CD4-positive, alpha-beta T cell (primary cell): ENCODE measurements at regions not wholly inside any gene's neighbourhood (a gene's known extent, or its start where the extent isn't known, plus 50 kb on each side); places are given as distances from the start of the nearest gene placed in this dataset.

Source experiments
- ATAC-seq: fragments of 200-7000 bp; cut with Tn5 transposase; one replicate; pipeline ENCODE4 v1.10.0; 2022; ENCODE audit warnings: mild to moderate bottlenecking; ENCODE audit not compliant: poor library complexity
- CTCF ChIA-PET: fragments of 350-600 bp; sonication (Branson Sonifier 250); formaldehyde crosslinking; loops from one replicate; lab custom pipeline; 2021; ENCODE audit warnings: antibody characterized with exemption, inconsistent platforms; lab: Charles Lee
- POLR2A ChIA-PET: fragments of 350-600 bp; sonication (Branson Sonifier 250); formaldehyde crosslinking; loops from one replicate; lab custom pipeline; 2021; ENCODE audit warnings: antibody characterized with exemption, inconsistent platforms; lab: Charles Lee
- DNase-seq, 14 experiments: peaks; one replicate each; pipeline ENCODE4 v3.0.0-alpha.2; 2013 to 2020; ENCODE audit warnings: mixed read lengths in 2 of 14
- H3K27ac ChIP-seq, 2 donors: one replicate each; pipeline versions ENCODE4 v1.5.1 to v1.7.0; 2013; ENCODE audit warnings: low read length in 2 of 2, low read depth in 1 of 2, mild to moderate bottlenecking in 1 of 2
- H3K27me3 ChIP-seq, 2 experiments: 1 replicate in 1 of 2; 2 replicates in 1 of 2; pipeline versions ENCODE4 v1.6.1 to v1.7.0; 2013; ENCODE audit warnings: low read length in 2 of 2, control low read depth in 1 of 2, mild to moderate bottlenecking in 1 of 2, moderate library complexity in 1 of 2; ENCODE audit not compliant: insufficient read depth in 2 of 2, control insufficient read depth in 1 of 2
- H3K36me3 ChIP-seq: one replicate; pipeline ENCODE4 v1.6.1; 2013; ENCODE audit warnings: low read length, control low read depth; ENCODE audit not compliant: insufficient read depth
- H3K4me1 ChIP-seq: one replicate; pipeline ENCODE4 v1.6.1; 2013; ENCODE audit warnings: low read length, control low read depth; ENCODE audit not compliant: insufficient read depth
- H3K4me3 ChIP-seq: one replicate; pipeline ENCODE4 v1.5.1; 2013; ENCODE audit warnings: mild to moderate bottlenecking, low read length, moderate library complexity
- H3K9me3 ChIP-seq, 2 experiments: 1 replicate in 1 of 2; 2 replicates in 1 of 2; pipeline versions ENCODE4 v1.6.1 to v1.7.0; 2013; ENCODE audit warnings: low read length in 2 of 2, mild to moderate bottlenecking in 2 of 2, control low read depth in 1 of 2, moderate library complexity in 1 of 2; ENCODE audit not compliant: control insufficient read depth in 1 of 2, insufficient read depth in 1 of 2
- H3K27ac Mint-ChIP-seq: one replicate; pipeline ENCODE4 v1.8.0; 2020; ENCODE audit warnings: mixed read lengths
- H3K27me3 Mint-ChIP-seq: one replicate; pipeline ENCODE4 v1.8.0; 2021; ENCODE audit warnings: mixed read lengths
- H3K36me3 Mint-ChIP-seq: one replicate; pipeline ENCODE4 v1.8.0; 2021; ENCODE audit warnings: low read depth, mixed read lengths
- H3K4me1 Mint-ChIP-seq: one replicate; pipeline ENCODE4 v1.8.0; 2021; ENCODE audit warnings: low read depth, mixed read lengths
- H3K4me3 Mint-ChIP-seq: one replicate; pipeline ENCODE4 v1.8.0; 2020; ENCODE audit warnings: mild to moderate bottlenecking, mixed read lengths
- H3K9me3 Mint-ChIP-seq: one replicate; pipeline ENCODE4 v1.8.0; 2020; ENCODE audit warnings: mixed read lengths
- intact Hi-C, 2 experiments: fragments of 100-400 bp; cut with DNase I in 1 of 2; cut with micrococcal nuclease in 1 of 2; formaldehyde crosslinking; loops; one replicate each; pipeline versions ENCODE4 v1.15.1 to v1.9.0; 2023 to 2025; cut with DNase I, micrococcal nuclease
- TF ChIP-seq, protein P1 (sequence below): fragments of 200-600 bp; IDR thresholded peaks from one replicate; pipeline ENCODE4 v1.8.0; 2022; ENCODE audit warnings: antibody characterized with exemption, mild to moderate bottlenecking

DNA sequence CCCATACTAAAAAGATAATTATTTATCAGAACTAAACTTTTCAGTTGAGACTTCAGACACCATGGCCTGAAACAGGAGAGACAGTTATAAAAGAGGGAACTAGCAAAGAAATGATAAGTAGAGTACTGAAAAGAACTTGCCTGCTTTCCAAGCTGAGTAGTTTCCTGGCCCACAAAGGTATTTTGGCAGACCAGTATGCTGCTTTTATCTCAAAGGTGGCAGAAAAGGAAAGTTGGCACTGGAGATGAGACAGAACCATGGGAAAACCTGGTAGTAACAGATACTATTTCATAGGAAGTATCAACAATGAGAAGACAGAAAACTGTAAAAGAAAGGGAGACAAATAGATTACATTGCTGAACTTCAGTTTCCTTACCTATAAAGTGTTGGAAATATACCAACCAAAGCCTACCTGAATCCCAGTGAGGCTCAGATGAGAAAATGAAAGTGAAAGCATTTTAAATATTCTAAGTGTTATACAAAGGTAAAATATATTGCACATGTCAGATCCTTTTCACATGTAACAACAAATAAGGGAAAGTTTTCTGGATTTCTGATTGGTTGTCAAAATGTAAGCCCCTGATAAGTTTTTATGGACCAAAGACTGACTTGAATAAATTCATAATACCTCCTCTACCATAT lies 155.3 kb upstream of the FSCB start:
- TF ChIP-seq, protein P1, sequence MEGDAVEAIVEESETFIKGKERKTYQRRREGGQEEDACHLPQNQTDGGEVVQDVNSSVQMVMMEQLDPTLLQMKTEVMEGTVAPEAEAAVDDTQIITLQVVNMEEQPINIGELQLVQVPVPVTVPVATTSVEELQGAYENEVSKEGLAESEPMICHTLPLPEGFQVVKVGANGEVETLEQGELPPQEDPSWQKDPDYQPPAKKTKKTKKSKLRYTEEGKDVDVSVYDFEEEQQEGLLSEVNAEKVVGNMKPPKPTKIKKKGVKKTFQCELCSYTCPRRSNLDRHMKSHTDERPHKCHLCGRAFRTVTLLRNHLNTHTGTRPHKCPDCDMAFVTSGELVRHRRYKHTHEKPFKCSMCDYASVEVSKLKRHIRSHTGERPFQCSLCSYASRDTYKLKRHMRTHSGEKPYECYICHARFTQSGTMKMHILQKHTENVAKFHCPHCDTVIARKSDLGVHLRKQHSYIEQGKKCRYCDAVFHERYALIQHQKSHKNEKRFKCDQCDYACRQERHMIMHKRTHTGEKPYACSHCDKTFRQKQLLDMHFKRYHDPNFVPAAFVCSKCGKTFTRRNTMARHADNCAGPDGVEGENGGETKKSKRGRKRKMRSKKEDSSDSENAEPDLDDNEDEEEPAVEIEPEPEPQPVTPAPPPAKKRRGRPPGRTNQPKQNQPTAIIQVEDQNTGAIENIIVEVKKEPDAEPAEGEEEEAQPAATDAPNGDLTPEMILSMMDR, result no peak
- no peaks in the 10 kb centered on the region for H3K9me3 Mint-ChIP-seq

DNA sequence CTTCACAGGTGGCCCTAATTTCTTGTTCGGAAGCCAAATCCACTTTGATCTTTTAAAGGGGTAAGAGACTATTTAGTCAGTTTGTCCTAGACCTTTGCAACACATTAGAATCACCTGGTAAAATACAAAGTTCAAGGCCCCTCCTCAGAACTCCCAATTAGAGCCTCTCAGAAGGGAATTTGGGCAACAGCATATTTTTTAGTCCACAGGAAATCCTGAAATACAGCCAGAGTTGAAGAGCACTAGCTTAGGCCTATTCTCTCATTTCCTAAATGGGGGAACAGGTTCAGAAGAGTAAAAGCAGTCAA lies 151.3 kb upstream of the FSCB start:
- H3K4me1 ChIP-seq, result peaks cover 2% of the 10 kb centered on the region
- CTCF ChIA-PET, result no interaction called here
- H3K9me3 Mint-ChIP-seq, result no peaks in the 10 kb centered on the region
- no peaks in the 10 kb centered on the region for H3K36me3 Mint-ChIP-seq
- no peaks in the 10 kb centered on the region for H3K36me3 ChIP-seq
- no peaks in the 10 kb centered on the region for H3K27me3 ChIP-seq
- H3K4me1 Mint-ChIP-seq, result peaks cover 15% of the 10 kb centered on the region
- ATAC-seq (no peak), DNase-seq (no peak)
- intact Hi-C loops, result no loop called here
- POLR2A ChIA-PET, result no interaction called here
- no peaks in the 10 kb centered on the region for H3K27me3 Mint-ChIP-seq
- H3K4me3 ChIP-seq, result no peak overlapping the region
- peaks cover 0 to 3% of the 10 kb centered on the region in 2 experiments for H3K9me3 ChIP-seq
- TF ChIP-seq, protein P1, result no peak
- H3K27ac Mint-ChIP-seq, result no peak overlapping the region
- no peak overlapping the region for H3K27ac ChIP-seq
- no peak overlapping the region for H3K4me3 Mint-ChIP-seq

More for the DNA sequence above, 155.3 kb upstream of the FSCB start:
- Mint-ChIP-seq H3K27me3 (no peaks in the 10 kb centered on the region), H3K4me1 (peaks cover 20% of the 10 kb centered on the region), H3K36me3 (no peaks in the 10 kb centered on the region), H3K4me3 (peak overlapping the region; percentile 64), H3K27ac (no peak overlapping the region)
- Histone ChIP-seq H3K9me3 (peaks cover 0 to 3% of the 10 kb centered on the region in 2 experiments), H3K4me3 (no peak overlapping the region), H3K36me3 (no peaks in the 10 kb centered on the region), H3K27me3 (no peaks in the 10 kb centered on the region), H3K27ac (no peak overlapping the region), H3K4me1 (peaks cover 2% of the 10 kb centered on the region)
- ChIA-PET CTCF (no interaction called here), POLR2A (no interaction called here)
- DNase-seq (peak in 1 of 14 experiments; percentile 20), ATAC-seq (no peak)
- intact Hi-C loops, result no loop called here

DNA sequence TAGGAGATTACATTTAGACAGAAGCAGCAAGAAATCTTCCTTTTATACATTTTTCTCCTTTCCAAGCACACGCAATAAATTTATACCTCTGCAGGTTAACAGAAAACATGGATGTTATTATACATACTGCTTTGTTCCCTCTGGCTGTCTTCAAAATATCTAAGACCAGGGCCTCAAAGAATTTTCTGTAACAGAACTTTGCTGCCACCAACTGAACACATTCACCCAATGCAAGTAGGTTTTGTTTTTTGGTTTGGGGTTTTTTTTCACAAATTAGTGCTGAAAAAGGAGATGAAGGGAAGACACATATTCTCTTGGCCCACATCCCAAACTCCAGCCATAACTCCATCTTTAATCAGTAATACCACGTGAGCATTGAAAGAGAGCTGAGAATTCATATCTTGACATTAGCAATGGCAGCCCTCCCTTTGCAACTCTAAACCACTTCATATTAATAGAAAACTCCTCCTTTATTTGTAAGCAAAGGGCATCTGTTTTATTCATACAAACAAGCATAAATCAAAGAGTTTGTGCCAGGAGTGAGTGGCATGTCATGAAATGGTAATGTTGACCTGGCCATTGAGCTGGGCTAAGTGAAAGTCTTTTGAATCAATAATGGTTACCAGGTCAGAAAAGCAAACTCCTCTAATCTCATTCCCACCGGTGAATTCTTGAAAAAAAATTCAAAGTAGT lies 150.8 kb upstream of the FSCB start:
- DNase-seq, result no peak
- no peak overlapping the region for H3K4me3 ChIP-seq
- POLR2A ChIA-PET, result no interaction called here
- no peak for ATAC-seq
- H3K27me3 Mint-ChIP-seq, result no peaks in the 10 kb centered on the region
- CTCF ChIA-PET, result no interaction called here
- H3K27ac Mint-ChIP-seq, result no peak overlapping the region
- peaks cover 2% of the 10 kb centered on the region for H3K4me1 ChIP-seq
- H3K27me3 ChIP-seq, result no peaks in the 10 kb centered on the region
- TF ChIP-seq, protein P1, result no peak
- H3K36me3 Mint-ChIP-seq, result no peaks in the 10 kb centered on the region
- H3K4me1 Mint-ChIP-seq, result peaks cover 10% of the 10 kb centered on the region
- H3K27ac ChIP-seq, result no peak overlapping the region
- intact Hi-C loops, result no loop called here
- peaks cover 0 to 3% of the 10 kb centered on the region in 2 experiments for H3K9me3 ChIP-seq
- no peaks in the 10 kb centered on the region for H3K36me3 ChIP-seq
- H3K9me3 Mint-ChIP-seq, result no peaks in the 10 kb centered on the region
- no peak overlapping the region for H3K4me3 Mint-ChIP-seq
